Gastroesophageal sphincter (tissue), 3 donors: ENCODE measurements at regions not wholly inside any gene's neighbourhood (a gene's known extent, or its start where the extent isn't known, plus 50 kb on each side); places are given as distances from the start of the nearest gene placed in this dataset.

Experiments used
- POLR2A ChIP-seq, 2 donors: fragments of 450-650 bp; IDR thresholded peaks; one replicate each; pipeline ENCODE4 v1.6.1; 2017; ENCODE audit warnings: antibody characterized with exemption in 2 of 2, mild to moderate bottlenecking in 2 of 2, moderate library complexity in 1 of 2
- POLR2AphosphoS5 ChIP-seq: sonication (generic); formaldehyde crosslinking; IDR thresholded peaks from one replicate; pipeline ENCODE4 v1.6.1; 2017; ENCODE audit warnings: antibody characterized with exemption
- TF ChIP-seq, protein P1 (sequence below), 4 experiments: fragments of 200-600 bp in 2 of 4; fragments of 450-650 bp in 2 of 4; sonication (generic) in 1 of 4; IDR thresholded peaks; one replicate each; pipeline ENCODE4 v1.5.1; 2017 to 2019; ENCODE audit warnings: antibody characterized with exemption in 4 of 4, mild to moderate bottlenecking in 2 of 4, moderate library complexity in 2 of 4

DNA sequence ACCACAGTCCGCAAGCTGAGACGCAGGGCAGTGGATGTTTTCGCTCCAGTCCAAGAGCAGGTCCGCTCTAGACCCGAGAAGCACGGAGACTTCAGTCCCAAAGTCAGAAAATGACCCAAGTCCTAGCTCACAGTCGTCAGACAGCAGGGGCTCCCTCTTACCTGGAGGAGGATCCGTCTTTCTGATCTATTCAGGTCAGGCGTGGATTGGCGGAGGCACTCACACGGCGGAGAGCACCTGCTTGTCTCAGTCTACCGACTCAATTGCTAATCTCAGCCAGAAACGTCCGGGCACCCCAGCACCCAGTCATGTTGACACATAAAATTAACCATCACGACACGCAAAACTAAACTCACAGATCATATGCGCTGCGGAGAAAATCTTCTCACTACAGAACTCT lies 285.3 kb upstream of the CDH4 start:
- TF ChIP-seq POLR2AphosphoS5 (no peak), POLR2A (IDR thresholded peaks at IDR 0.05) (no peak)
- TF ChIP-seq, protein P1, sequence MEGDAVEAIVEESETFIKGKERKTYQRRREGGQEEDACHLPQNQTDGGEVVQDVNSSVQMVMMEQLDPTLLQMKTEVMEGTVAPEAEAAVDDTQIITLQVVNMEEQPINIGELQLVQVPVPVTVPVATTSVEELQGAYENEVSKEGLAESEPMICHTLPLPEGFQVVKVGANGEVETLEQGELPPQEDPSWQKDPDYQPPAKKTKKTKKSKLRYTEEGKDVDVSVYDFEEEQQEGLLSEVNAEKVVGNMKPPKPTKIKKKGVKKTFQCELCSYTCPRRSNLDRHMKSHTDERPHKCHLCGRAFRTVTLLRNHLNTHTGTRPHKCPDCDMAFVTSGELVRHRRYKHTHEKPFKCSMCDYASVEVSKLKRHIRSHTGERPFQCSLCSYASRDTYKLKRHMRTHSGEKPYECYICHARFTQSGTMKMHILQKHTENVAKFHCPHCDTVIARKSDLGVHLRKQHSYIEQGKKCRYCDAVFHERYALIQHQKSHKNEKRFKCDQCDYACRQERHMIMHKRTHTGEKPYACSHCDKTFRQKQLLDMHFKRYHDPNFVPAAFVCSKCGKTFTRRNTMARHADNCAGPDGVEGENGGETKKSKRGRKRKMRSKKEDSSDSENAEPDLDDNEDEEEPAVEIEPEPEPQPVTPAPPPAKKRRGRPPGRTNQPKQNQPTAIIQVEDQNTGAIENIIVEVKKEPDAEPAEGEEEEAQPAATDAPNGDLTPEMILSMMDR (IDR thresholded peaks at IDR 0.05): no peak
